DMS114 treated with DMSO at 0.1 percent for 48 hours (cell line): ENCODE measurements at regions not wholly inside any gene's neighbourhood (a gene's known extent, or its start where the extent isn't known, plus 50 kb on each side); places are given as distances from the start of the nearest gene placed in this dataset.
A peak's percentile ranks its signal among the peaks of the same experiment; 100 is the strongest.
"Not testable (repeated sequence)": the region's sequence is repeated elsewhere in the genome, so short reads cannot be mapped to it uniquely, and the experiment has no call there.

Source experiments
- DNase-seq: peaks from one replicate; lab custom pipeline; 2025; ENCODE audit not compliant: unreplicated experiment; lab: John Stamatoyannopoulos, UW

GRCh38 chr12:127038152-127038551, 1228.8 kb upstream of the TMEM132C start:
- no peak for DNase-seq

GRCh38 chr12:127038761-127039160, 1228.2 kb upstream of the TMEM132C start:
- no peak for DNase-seq

GRCh38 chr12:127041985-127042625, 1224.9 kb upstream of the TMEM132C start:
- no peak for DNase-seq

GRCh38 chr12:127043731-127044130, 1223.2 kb upstream of the TMEM132C start:
- no peak for DNase-seq

GRCh38 chr12:127044836-127045235, 1222.1 kb upstream of the TMEM132C start:
- DNase-seq: no peak

- no peak for DNase-seq
Observed at GRCh38 chr12:127046467-127046866, 1220.5 kb upstream of the TMEM132C start.

GRCh38 chr12:127048057-127048456, 1218.9 kb upstream of the TMEM132C start:
- DNase-seq: no peak

GRCh38 chr12:127048525-127048924, 1218.4 kb upstream of the TMEM132C start:
- DNase-seq: not testable (repeated sequence)

- no peak for DNase-seq
Observed at GRCh38 chr12:127051139-127051538, 1215.8 kb upstream of the TMEM132C start.

GRCh38 chr12:127052511-127053232, 1214.3 kb upstream of the TMEM132C start:
- DNase-seq: no peak

- no peak for DNase-seq
Observed at GRCh38 chr12:127054531-127054930, 1212.4 kb upstream of the TMEM132C start.

- DNase-seq: peak; percentile 27
Observed at GRCh38 chr12:127060310-127060847, 1206.6 kb upstream of the TMEM132C start.

GRCh38 chr12:127060933-127061332, 1206.0 kb upstream of the TMEM132C start:
- DNase-seq: no peak

- no peak for DNase-seq
Observed at GRCh38 chr12:127063339-127064072, 1203.5 kb upstream of the TMEM132C start.

- DNase-seq: no peak
Observed at GRCh38 chr12:127064207-127064606, 1202.8 kb upstream of the TMEM132C start.

GRCh38 chr12:127065595-127065994, 1201.4 kb upstream of the TMEM132C start:
- DNase-seq: no peak

- no peak for DNase-seq
Observed at GRCh38 chr12:127070515-127071157, 1196.3 kb upstream of the TMEM132C start.

- no peak for DNase-seq
Observed at GRCh38 chr12:127074161-127074560, 1192.8 kb upstream of the TMEM132C start.

- no peak for DNase-seq
Observed at GRCh38 chr12:127075981-127076380, 1191.0 kb upstream of the TMEM132C start.

- DNase-seq: no peak
Observed at GRCh38 chr12:127077262-127078045, 1189.5 kb upstream of the TMEM132C start.
